Endodermal cell (in vitro differentiated cells): ENCODE measurements at regions not wholly inside any gene's neighbourhood (a gene's known extent, or its start where the extent isn't known, plus 50 kb on each side); places are given as distances from the start of the nearest gene placed in this dataset.

Source experiments
- DNase-seq: peaks from one replicate; pipeline ENCODE4 v3.0.0-alpha.2; 2017
- H3K27ac ChIP-seq: 2 replicates; pipeline ENCODE4 v1.5.1; 2013; ENCODE audit warnings: mild to moderate bottlenecking, low read depth, low read length, moderate library complexity
- H3K27me3 ChIP-seq: 2 replicates; pipeline ENCODE4 v1.6.1; 2013; ENCODE audit warnings: mild to moderate bottlenecking, low read length, moderate library complexity; ENCODE audit not compliant: insufficient read depth, control insufficient read depth, poor library complexity, severe bottlenecking
- H3K36me3 ChIP-seq: 2 replicates; pipeline ENCODE4 v1.7.0; 2013; ENCODE audit warnings: mild to moderate bottlenecking, low read length, moderate library complexity; ENCODE audit not compliant: control insufficient read depth, insufficient read depth
- H3K4me1 ChIP-seq: one replicate; pipeline ENCODE4 v1.7.0; 2013; ENCODE audit warnings: low read length; ENCODE audit not compliant: control insufficient read depth, insufficient read depth
- H3K4me3 ChIP-seq: 2 replicates; pipeline ENCODE4 v1.5.1; 2013; ENCODE audit warnings: mild to moderate bottlenecking, low read length, moderate library complexity
- H3K9ac ChIP-seq: 2 replicates; pipeline ENCODE4 v1.6.1; 2013; ENCODE audit warnings: mild to moderate bottlenecking, low read length, moderate library complexity; ENCODE audit not compliant: poor library complexity, severe bottlenecking; ENCODE audit errors: extremely low read depth
- H3K9me3 ChIP-seq: 2 replicates; pipeline ENCODE4 v1.6.1; 2013; ENCODE audit warnings: mild to moderate bottlenecking, low read length, moderate library complexity; ENCODE audit not compliant: control insufficient read depth
- H3K27ac Mint-ChIP-seq: 2 replicates; pipeline ENCODE4 v1.8.0; 2020; ENCODE audit warnings: mixed read lengths
- H3K27me3 Mint-ChIP-seq: 2 replicates; pipeline ENCODE4 v1.8.0; 2021; ENCODE audit warnings: mild to moderate bottlenecking, mixed read lengths; ENCODE audit not compliant: insufficient read depth
- H3K36me3 Mint-ChIP-seq: 2 replicates; pipeline ENCODE4 v1.8.0; 2020; ENCODE audit warnings: low read depth, mixed read lengths
- H3K4me1 Mint-ChIP-seq: 2 replicates; pipeline ENCODE4 v1.8.0; 2020; ENCODE audit warnings: mixed read lengths
- H3K4me3 Mint-ChIP-seq: 2 replicates; pipeline ENCODE4 v1.8.0; 2020; ENCODE audit warnings: mild to moderate bottlenecking, moderate library complexity, mixed read lengths
- H3K9me3 Mint-ChIP-seq: 2 replicates; pipeline ENCODE4 v1.8.0; 2020; ENCODE audit warnings: mild to moderate bottlenecking, mixed read lengths
- CTCF ChIP-seq: fragments of 200-600 bp; sonication (generic); conservative IDR thresholded peaks from 2 replicates; pipeline ENCODE4 v1.5.0; 2021; ENCODE audit warnings: antibody characterized with exemption, mild to moderate bottlenecking
- WGBS, 2 experiments: methylation state at CpG; one replicate each; pipeline versions ENCODE4 v1.1.5 to v1.1.7; 2013; ENCODE audit warnings: missing lambda C conversion rate in 2 of 2, mixed read lengths in 1 of 2; ENCODE audit not compliant: insufficient coverage in 1 of 2, insufficient read length in 1 of 2; 5-methylcytosine and 5-hydroxymethylcytosine counted together

- no peaks in the 10 kb centered on the region for H3K27me3 Mint-ChIP-seq
- H3K36me3 ChIP-seq, result no peaks in the 10 kb centered on the region
- peaks cover 6% of the 10 kb centered on the region for H3K36me3 Mint-ChIP-seq
- TF ChIP-seq CTCF, result no peak
- H3K4me3 ChIP-seq, result no peak overlapping the region
- H3K9ac ChIP-seq, result no peak overlapping the region
- peaks cover 8% of the 10 kb centered on the region for H3K9me3 Mint-ChIP-seq
- H3K9me3 ChIP-seq, result no peaks in the 10 kb centered on the region
- no peak for DNase-seq
- H3K27ac ChIP-seq, result no peak overlapping the region
- H3K4me3 Mint-ChIP-seq, result no peak overlapping the region
- H3K27ac Mint-ChIP-seq, result no peak overlapping the region
- H3K4me1 Mint-ChIP-seq, result no peaks in the 10 kb centered on the region
- H3K4me1 ChIP-seq, result no peaks in the 10 kb centered on the region
- H3K27me3 ChIP-seq, result no peaks in the 10 kb centered on the region
Measured at GRCh38 chr17:70454908-70455307, 285.6 kb downstream of the KCNJ2 start.

GRCh38 chr17:70464995-70465394, 295.7 kb downstream of the KCNJ2 start:
- WGBS, 2 experiments, result 85% methylated on average over 2 of the region's 2 CpGs; no CpG with 5 or more reads in 1 of the 2 experiments
- Mint-ChIP-seq H3K27me3 (no peaks in the 10 kb centered on the region), H3K4me3 (no peak overlapping the region), H3K27ac (no peak overlapping the region), H3K36me3 (no peaks in the 10 kb centered on the region), H3K9me3 (no peaks in the 10 kb centered on the region), H3K4me1 (peaks cover 7% of the 10 kb centered on the region)
- no peaks in the 10 kb centered on the region for H3K4me1 ChIP-seq
- H3K9ac ChIP-seq, result no peak overlapping the region
- H3K4me3 ChIP-seq, result no peak overlapping the region
- H3K27ac ChIP-seq, result no peak overlapping the region
- no peaks in the 10 kb centered on the region for H3K27me3 ChIP-seq
- H3K9me3 ChIP-seq, result no peaks in the 10 kb centered on the region
- TF ChIP-seq CTCF, result no peak
- no peak for DNase-seq
- no peaks in the 10 kb centered on the region for H3K36me3 ChIP-seq

GRCh38 chr17:70468661-70469060, 299.3 kb downstream of the KCNJ2 start:
- 38% methylated on average over 2 of the region's 2 CpGs; no CpG with 5 or more reads in 1 of the 2 experiments for WGBS, 2 experiments
- no peaks in the 10 kb centered on the region for H3K27me3 Mint-ChIP-seq

More at GRCh38 chr17:70468661-70469060, 299.3 kb downstream of the KCNJ2 start:
- Histone ChIP-seq H3K36me3 (no peaks in the 10 kb centered on the region), H3K9ac (no peak overlapping the region), H3K27me3 (no peaks in the 10 kb centered on the region), H3K27ac (no peak overlapping the region), H3K4me1 (no peaks in the 10 kb centered on the region), H3K9me3 (no peaks in the 10 kb centered on the region), H3K4me3 (no peak overlapping the region)
- Mint-ChIP-seq H3K4me3 (no peak overlapping the region), H3K9me3 (no peaks in the 10 kb centered on the region), H3K36me3 (no peaks in the 10 kb centered on the region), H3K4me1 (peaks cover 7% of the 10 kb centered on the region), H3K27ac (no peak overlapping the region)
- no peak for DNase-seq
- TF ChIP-seq CTCF, result no peak
